Prostate gland (tissue), 2 donors: ENCODE measurements at regions not wholly inside any gene's neighbourhood (a gene's known extent, or its start where the extent isn't known, plus 50 kb on each side); places are given as distances from the start of the nearest gene placed in this dataset.

ENCODE experiments used
- DNase-seq: peaks from one replicate; pipeline ENCODE4 v3.0.0-alpha.2; 2019; ENCODE audit warnings: low spot score
- H3K27ac ChIP-seq, 2 donors: fragments of 200-600 bp; sonication (generic); 2 replicates each; pipeline ENCODE4 v1.5.1; 2017 to 2019
- H3K27me3 ChIP-seq: fragments of 200-600 bp; sonication (generic); replicated peaks from 2 replicates; pipeline ENCODE4 v1.5.1; 2019; ENCODE audit not compliant: insufficient read depth
- H3K36me3 ChIP-seq, 2 donors: fragments of 200-600 bp; sonication (generic); 1 replicate in 1 of 2; 2 replicates in 1 of 2; pipeline versions ENCODE4 v1.5.1 to v1.8.1; 2017 to 2019
- H3K4me1 ChIP-seq: fragments of 200-600 bp; sonication (generic); replicated peaks from 2 replicates; pipeline ENCODE4 v1.5.1; 2019
- H3K4me3 ChIP-seq, 2 donors: fragments of 200-600 bp; sonication (generic); 2 replicates each; pipeline ENCODE4 v1.5.1; 2017 to 2019
- H3K9me3 ChIP-seq: fragments of 200-600 bp; sonication (generic); 2 replicates; pipeline ENCODE4 v1.5.1; 2017
- CTCF ChIP-seq, 4 experiments: fragments of 200-600 bp in 2 of 4; fragments of 450-650 bp in 2 of 4; sonication (generic) in 2 of 4; IDR thresholded peaks; 1 replicate in 3 of 4; 2 replicates in 1 of 4; pipeline ENCODE4 v1.5.1; 2016 to 2019; ENCODE audit warnings: antibody characterized with exemption in 4 of 4, mild to moderate bottlenecking in 2 of 4, moderate library complexity in 2 of 4
- POLR2A ChIP-seq: fragments of 450-650 bp; IDR thresholded peaks from one replicate; pipeline ENCODE4 v1.6.1; 2016; ENCODE audit warnings: antibody characterized with exemption, mild to moderate bottlenecking
- POLR2AphosphoS5 ChIP-seq: sonication (generic); formaldehyde crosslinking; IDR thresholded peaks from one replicate; pipeline ENCODE4 v1.6.1; 2017; ENCODE audit warnings: antibody characterized with exemption
- WGBS: methylation state at CpG from one replicate; pipeline ENCODE4 v1.1.5; 2018; 5-methylcytosine and 5-hydroxymethylcytosine counted together
- intact Hi-C: fragments of 100-400 bp; cut with DNase I; formaldehyde crosslinking; loops from one replicate; pipeline ENCODE4 v1.14.2; 2022

- intact Hi-C loops, result no loop called here
- WGBS, result 29% methylated on average over 10 of the region's 10 CpGs
- Histone ChIP-seq H3K27ac (no peak overlapping the region), H3K4me1 (no peaks in the 10 kb centered on the region), H3K36me3 (no peaks in the 10 kb centered on the region), H3K4me3 (no peak overlapping the region), H3K9me3 (no peaks in the 10 kb centered on the region), H3K27me3 (no peaks in the 10 kb centered on the region)
- DNase-seq, result peak; percentile 45
- peak; percentile 47 for TF ChIP-seq POLR2AphosphoS5
- no peak for TF ChIP-seq CTCF (IDR thresholded peaks at IDR 0.05)
Measured at GRCh38 chr15:92709110-92709790, 53.7 kb upstream of the FAM174B start.

GRCh38 chr15:92711457-92711831 lies 55.9 kb upstream of the FAM174B start:
- H3K4me1 ChIP-seq, result no peaks in the 10 kb centered on the region
- no peak overlapping the region for H3K4me3 ChIP-seq
- no peaks in the 10 kb centered on the region for H3K9me3 ChIP-seq

GRCh38 chr15:92714077-92714476 lies 58.5 kb upstream of the FAM174B start:
- peak overlapping the region; percentile 73 to 79 for H3K27ac ChIP-seq
- intact Hi-C loops, result loop anchor here (2.0 to 10.0 kb wide), 3 partner anchors 49 to 187 kb away; no protein-coding TSS in a partner anchor
- no peaks in the 10 kb centered on the region for H3K4me1 ChIP-seq
- H3K36me3 ChIP-seq, result no peaks in the 10 kb centered on the region
- peak overlapping the region; percentile 35 to 56 for H3K4me3 ChIP-seq
- 3% methylated on average over 16 of the region's 16 CpGs for WGBS
- DNase-seq, result peak; percentile 17
- no peaks in the 10 kb centered on the region for H3K27me3 ChIP-seq
- TF ChIP-seq POLR2A (no peak), POLR2AphosphoS5 (no peak), CTCF (IDR thresholded peaks at IDR 0.05) (no peak)
- H3K9me3 ChIP-seq, result no peaks in the 10 kb centered on the region

More at GRCh38 chr15:92711457-92711831, 55.9 kb upstream of the FAM174B start:
- no peak for TF ChIP-seq POLR2AphosphoS5
- TF ChIP-seq POLR2A, result no peak
- no peak for TF ChIP-seq CTCF (IDR thresholded peaks at IDR 0.05)
- intact Hi-C loops, result loop anchor here (10.0 kb wide), 2 partner anchors 47 to 97 kb away; no protein-coding TSS in a partner anchor
- Histone ChIP-seq H3K36me3 (no peaks in the 10 kb centered on the region), H3K27me3 (no peaks in the 10 kb centered on the region), H3K27ac (no peak overlapping the region)
- no peak for DNase-seq
- WGBS, result 98% methylated on average over 29 of the region's 30 CpGs

- 2% methylated on average over 54 of the region's 62 CpGs for WGBS
Measured at GRCh38 chr15:92714477-92715401, 59.2 kb upstream of the FAM174B start.

More at GRCh38 chr15:92714477-92715401, 59.2 kb upstream of the FAM174B start:
- H3K4me1 ChIP-seq, result no peaks in the 10 kb centered on the region
- DNase-seq, result peak; percentile 74
- H3K27ac ChIP-seq, result peak overlapping the region; percentile 73 to 79
- no peaks in the 10 kb centered on the region for H3K27me3 ChIP-seq
- H3K9me3 ChIP-seq, result no peaks in the 10 kb centered on the region
- peak overlapping the region; percentile 35 to 56 for H3K4me3 ChIP-seq
- TF ChIP-seq POLR2AphosphoS5, result peak; percentile 58
- TF ChIP-seq CTCF (IDR thresholded peaks at IDR 0.05), result peak; percentile 59 to 92 (median 92)
- TF ChIP-seq POLR2A, result peak; percentile 19
- intact Hi-C loops, result loop anchor here (2.0 to 10.0 kb wide), 4 partner anchors 50 to 617 kb away; no protein-coding TSS in a partner anchor
- H3K36me3 ChIP-seq, result no peaks in the 10 kb centered on the region
